HFFc6 (cell line): ENCODE measurements at regions not wholly inside any gene's neighbourhood (a gene's known extent, or its start where the extent isn't known, plus 50 kb on each side); places are given as distances from the start of the nearest gene placed in this dataset.

Experiments
- DNase-seq: peaks from one replicate; pipeline ENCODE4 v3.0.0-alpha.2; 2018
- H3K27ac Mint-ChIP-seq: 2 replicates; pipeline ENCODE4 v1.8.0; 2020; ENCODE audit warnings: mild to moderate bottlenecking, mixed read lengths
- H3K27me3 Mint-ChIP-seq: 2 replicates; pipeline ENCODE4 v1.8.0; 2021; ENCODE audit warnings: mild to moderate bottlenecking, moderate library complexity, mixed read lengths; ENCODE audit not compliant: insufficient read depth
- H3K36me3 Mint-ChIP-seq: 2 replicates; pipeline ENCODE4 v1.8.0; 2021; ENCODE audit warnings: low read depth, mixed read lengths
- H3K4me1 Mint-ChIP-seq: 2 replicates; pipeline ENCODE4 v1.8.0; 2020; ENCODE audit warnings: low read depth, mixed read lengths
- H3K4me3 Mint-ChIP-seq: 2 replicates; pipeline ENCODE4 v1.8.0; 2020; ENCODE audit warnings: mild to moderate bottlenecking, moderate library complexity, mixed read lengths
- H3K9me3 Mint-ChIP-seq: 2 replicates; pipeline ENCODE4 v1.8.0; 2020; ENCODE audit warnings: mild to moderate bottlenecking, mixed read lengths
- CTCF ChIP-seq: fragments of 200-600 bp; sonication (generic); IDR thresholded peaks from 2 replicates; pipeline ENCODE4 v1.5.0; 2021; ENCODE audit warnings: antibody characterized with exemption, mild to moderate bottlenecking

- Mint-ChIP-seq H3K27ac (no peak overlapping the region), H3K36me3 (peaks cover 32% of the 10 kb centered on the region), H3K9me3 (no peaks in the 10 kb centered on the region), H3K4me1 (peaks cover 4% of the 10 kb centered on the region; the same call in 1 of the 2 replicates), H3K27me3 (peaks cover 2% of the 10 kb centered on the region), H3K4me3 (no peak overlapping the region)
- DNase-seq: no peak
- no peak for TF ChIP-seq CTCF
These were observed 97.5 kb upstream of the ZNF746 start for GRCh38 chr7:149595078-149595477.

- TF ChIP-seq CTCF: no peak
- no peaks in the 10 kb centered on the region for H3K9me3 Mint-ChIP-seq
- no peak for DNase-seq
- peaks cover 63% of the 10 kb centered on the region for H3K36me3 Mint-ChIP-seq
- H3K27me3 Mint-ChIP-seq: no peaks in the 10 kb centered on the region; the same call in 1 of the 2 replicates
- H3K4me1 Mint-ChIP-seq: peaks cover 11% of the 10 kb centered on the region
- no peak overlapping the region for H3K27ac Mint-ChIP-seq
- H3K4me3 Mint-ChIP-seq: no peak overlapping the region
These were observed 91.3 kb upstream of the ZNF746 start for GRCh38 chr7:149588930-149589329.

- no peak for DNase-seq
- Mint-ChIP-seq H3K27ac (peak overlapping the region; percentile 30; the same call in 1 of the 2 replicates), H3K4me1 (peaks cover 8% of the 10 kb centered on the region), H3K27me3 (no peaks in the 10 kb centered on the region; the same call in 1 of the 2 replicates), H3K4me3 (no peak overlapping the region), H3K9me3 (no peaks in the 10 kb centered on the region; the same call in 1 of the 2 replicates), H3K36me3 (peaks cover 79% of the 10 kb centered on the region)
- no peak for TF ChIP-seq CTCF
These were observed 89.3 kb upstream of the ZNF746 start for GRCh38 chr7:149586646-149587645.

GRCh38 chr7:149584530-149584929, 86.9 kb upstream of the ZNF746 start:
- no peak for TF ChIP-seq CTCF
- Mint-ChIP-seq H3K27me3 (no peaks in the 10 kb centered on the region; the same call in 1 of the 2 replicates), H3K36me3 (peaks cover 84% of the 10 kb centered on the region), H3K9me3 (peaks cover 16% of the 10 kb centered on the region; the same call in 1 of the 2 replicates), H3K27ac (no peak overlapping the region), H3K4me1 (peaks cover 8% of the 10 kb centered on the region), H3K4me3 (no peak overlapping the region)
- DNase-seq: no peak

GRCh38 chr7:149584009-149584408, 86.4 kb upstream of the ZNF746 start:
- Mint-ChIP-seq H3K4me1 (peaks cover 8% of the 10 kb centered on the region), H3K36me3 (peaks cover 80% of the 10 kb centered on the region), H3K9me3 (peaks cover 18% of the 10 kb centered on the region), H3K27ac (no peak overlapping the region), H3K27me3 (no peaks in the 10 kb centered on the region; the same call in 1 of the 2 replicates), H3K4me3 (no peak overlapping the region)
- DNase-seq: no peak
- no peak for TF ChIP-seq CTCF
